Left ventricle myocardium inferior (tissue), 1 donor: ENCODE measurements at regions not wholly inside any gene's neighbourhood (a gene's known extent, or its start where the extent isn't known, plus 50 kb on each side); places are given as distances from the start of the nearest gene placed in this dataset.

ENCODE experiments used
- DNase-seq: peaks from one replicate; pipeline ENCODE4 v3.0.0-alpha.2; 2020
- H3K27ac ChIP-seq: fragments of 200-600 bp; replicated peaks from 2 replicates; pipeline ENCODE4 v1.8.0; 2021
- H3K27me3 ChIP-seq: fragments of 200-600 bp; 2 replicates; pipeline ENCODE4 v1.8.0; 2021; ENCODE audit warnings: low read depth
- H3K36me3 ChIP-seq: fragments of 200-600 bp; 2 replicates; pipeline ENCODE4 v1.8.0; 2021
- H3K4me1 ChIP-seq: fragments of 200-600 bp; 2 replicates; pipeline ENCODE4 v1.8.0; 2021
- H3K4me3 ChIP-seq: fragments of 200-600 bp; 2 replicates; pipeline ENCODE4 v1.8.0; 2021; ENCODE audit warnings: mild to moderate bottlenecking, moderate library complexity
- H3K9me3 ChIP-seq: fragments of 200-600 bp; replicated peaks from 2 replicates; pipeline ENCODE4 v1.8.0; 2021
- intact Hi-C: fragments of 100-400 bp; cut with micrococcal nuclease; formaldehyde crosslinking; loops from one replicate; pipeline ENCODE4 v1.11.0; 2022
- TF ChIP-seq, protein P1 (sequence below): fragments of 200-600 bp; IDR thresholded peaks from 2 replicates; pipeline ENCODE4 v1.8.0; 2021; ENCODE audit warnings: antibody characterized with exemption, mild to moderate bottlenecking, borderline replicate concordance
- donor health status: DM: no; HTN: yes; CAD: no; lungs with severe emphysema.

DNA sequence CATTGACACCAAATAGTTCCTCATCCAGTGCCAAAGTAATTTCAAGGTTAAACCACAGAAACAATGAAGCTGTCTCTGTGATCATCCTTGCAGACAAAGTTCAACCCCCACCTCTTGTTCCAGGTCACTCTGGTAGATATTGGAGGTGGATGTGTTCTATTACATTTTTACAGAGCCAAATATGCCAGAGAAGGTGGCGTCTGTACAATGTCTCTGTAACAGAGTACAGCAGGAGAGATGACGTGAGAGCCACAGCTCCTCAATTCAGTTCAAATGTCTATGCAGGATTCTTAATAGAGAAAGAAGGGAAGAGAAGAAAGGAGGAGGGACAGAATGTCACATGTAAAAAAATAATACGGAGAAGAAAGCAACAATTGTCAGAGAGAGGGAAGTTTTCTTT, 268.3 kb upstream of the OR4E1 start:
- Histone ChIP-seq H3K36me3 (no peaks in the 10 kb centered on the region), H3K27me3 (no peaks in the 10 kb centered on the region), H3K9me3 (no peaks in the 10 kb centered on the region), H3K4me1 (peaks cover 6% of the 10 kb centered on the region), H3K4me3 (no peak overlapping the region), H3K27ac (no peak overlapping the region)
- TF ChIP-seq, protein P1, sequence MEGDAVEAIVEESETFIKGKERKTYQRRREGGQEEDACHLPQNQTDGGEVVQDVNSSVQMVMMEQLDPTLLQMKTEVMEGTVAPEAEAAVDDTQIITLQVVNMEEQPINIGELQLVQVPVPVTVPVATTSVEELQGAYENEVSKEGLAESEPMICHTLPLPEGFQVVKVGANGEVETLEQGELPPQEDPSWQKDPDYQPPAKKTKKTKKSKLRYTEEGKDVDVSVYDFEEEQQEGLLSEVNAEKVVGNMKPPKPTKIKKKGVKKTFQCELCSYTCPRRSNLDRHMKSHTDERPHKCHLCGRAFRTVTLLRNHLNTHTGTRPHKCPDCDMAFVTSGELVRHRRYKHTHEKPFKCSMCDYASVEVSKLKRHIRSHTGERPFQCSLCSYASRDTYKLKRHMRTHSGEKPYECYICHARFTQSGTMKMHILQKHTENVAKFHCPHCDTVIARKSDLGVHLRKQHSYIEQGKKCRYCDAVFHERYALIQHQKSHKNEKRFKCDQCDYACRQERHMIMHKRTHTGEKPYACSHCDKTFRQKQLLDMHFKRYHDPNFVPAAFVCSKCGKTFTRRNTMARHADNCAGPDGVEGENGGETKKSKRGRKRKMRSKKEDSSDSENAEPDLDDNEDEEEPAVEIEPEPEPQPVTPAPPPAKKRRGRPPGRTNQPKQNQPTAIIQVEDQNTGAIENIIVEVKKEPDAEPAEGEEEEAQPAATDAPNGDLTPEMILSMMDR: no peak
- intact Hi-C loops: no loop called here
- DNase-seq: no peak

DNA sequence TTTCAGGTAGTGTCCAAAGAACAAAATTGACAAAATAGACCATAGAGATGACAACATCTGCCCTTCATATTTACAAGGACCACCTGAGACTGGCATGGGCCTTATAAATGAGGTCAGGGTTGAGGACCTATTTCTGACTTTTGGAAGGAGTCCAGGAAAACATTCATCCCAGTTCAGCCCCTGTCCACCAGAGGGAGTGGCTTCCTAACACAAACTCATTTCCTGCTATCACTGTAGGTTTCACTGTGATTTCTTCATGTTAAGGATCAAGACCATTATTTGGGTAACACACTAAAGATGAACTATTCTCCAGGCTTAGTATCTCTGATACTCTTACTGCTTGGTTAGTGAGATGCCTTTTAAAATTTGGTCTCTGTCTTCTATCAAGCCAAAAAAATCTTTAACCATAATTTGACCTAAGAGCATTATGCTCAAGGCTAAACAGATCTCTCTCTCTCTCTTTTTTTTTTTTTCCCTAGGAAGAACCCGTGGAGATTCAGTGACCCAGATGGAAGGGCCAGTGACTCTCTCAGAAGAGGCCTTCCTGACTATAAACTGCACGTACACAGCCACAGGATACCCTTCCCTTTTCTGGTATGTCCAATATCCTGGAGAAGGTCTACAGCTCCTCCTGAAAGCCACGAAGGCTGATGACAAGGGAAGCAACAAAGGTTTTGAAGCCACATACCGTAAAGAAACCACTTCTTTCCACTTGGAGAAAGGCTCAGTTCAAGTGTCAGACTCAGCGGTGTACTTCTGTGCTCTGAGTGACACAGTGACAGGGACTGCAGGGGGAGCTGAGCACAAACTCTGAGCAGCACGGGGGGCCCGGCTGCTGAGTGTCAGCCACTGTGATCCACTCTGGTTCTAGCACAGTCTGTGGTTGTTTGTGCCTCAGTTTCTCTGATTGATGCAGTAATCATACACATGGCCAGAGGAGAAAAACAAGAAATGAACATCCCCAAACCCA, 267.6 kb upstream of the OR4E1 start:
- DNase-seq: no peak
- Histone ChIP-seq H3K4me3 (no peak overlapping the region), H3K27me3 (no peaks in the 10 kb centered on the region), H3K4me1 (peaks cover 6% of the 10 kb centered on the region), H3K9me3 (no peaks in the 10 kb centered on the region), H3K27ac (peak overlapping the region; percentile 27), H3K36me3 (no peaks in the 10 kb centered on the region)
- TF ChIP-seq, protein P1: peak; percentile 49
- intact Hi-C loops: no loop called here

DNA sequence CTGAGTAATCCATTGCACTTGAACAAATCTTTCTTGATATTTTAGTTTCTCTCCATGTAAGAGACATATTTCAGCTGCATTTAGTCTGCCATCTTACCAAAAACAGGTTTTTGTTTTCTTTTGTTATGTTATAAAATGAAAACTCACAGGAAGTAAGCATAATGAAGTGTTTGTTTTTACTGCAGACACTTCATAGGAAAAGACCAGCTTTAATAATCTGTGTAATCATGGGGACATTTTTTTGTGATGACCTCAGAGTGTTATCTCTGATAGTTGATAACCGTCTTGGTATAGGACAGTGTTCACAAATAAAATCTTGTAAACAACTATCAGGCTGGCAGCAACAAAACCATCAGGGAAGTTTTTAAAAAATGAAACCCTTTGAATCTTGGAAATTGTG, 266.2 kb upstream of the OR4E1 start:
- Histone ChIP-seq H3K4me1 (peaks cover 6% of the 10 kb centered on the region), H3K9me3 (no peaks in the 10 kb centered on the region)
- intact Hi-C loops: no loop called here

DNA sequence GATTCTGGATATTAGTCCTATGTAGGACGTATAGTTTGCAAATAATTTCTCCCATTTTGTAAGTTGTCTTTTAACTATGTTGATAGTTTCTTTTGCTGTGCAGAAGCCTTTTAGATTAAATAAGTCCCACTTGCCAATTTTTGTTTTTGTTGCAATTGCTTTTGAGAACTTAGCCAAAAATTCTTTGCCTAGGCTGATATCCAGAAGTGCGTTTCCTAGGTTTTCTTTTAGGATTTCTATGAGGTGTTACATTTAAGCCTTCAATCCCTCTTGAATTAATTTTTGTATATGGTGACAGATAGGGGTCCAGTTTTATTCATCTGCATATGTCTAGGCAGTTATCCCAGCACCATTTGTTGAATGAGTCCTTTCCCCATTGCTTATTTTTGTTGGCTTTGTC, 264.4 kb upstream of the OR4E1 start:
- no peak for DNase-seq
- Histone ChIP-seq H3K27me3 (no peaks in the 10 kb centered on the region), H3K27ac (no peak overlapping the region), H3K36me3 (no peaks in the 10 kb centered on the region), H3K4me1 (peaks cover 6% of the 10 kb centered on the region), H3K9me3 (no peaks in the 10 kb centered on the region), H3K4me3 (no peak overlapping the region)
- TF ChIP-seq, protein P1: no peak
- intact Hi-C loops: no loop called here

More for the DNA sequence above, 266.2 kb upstream of the OR4E1 start:
- TF ChIP-seq, protein P1: no peak
- H3K27me3 ChIP-seq: no peaks in the 10 kb centered on the region
- no peak overlapping the region for H3K4me3 ChIP-seq
- no peaks in the 10 kb centered on the region for H3K36me3 ChIP-seq
- DNase-seq: no peak
- no peak overlapping the region for H3K27ac ChIP-seq

DNA sequence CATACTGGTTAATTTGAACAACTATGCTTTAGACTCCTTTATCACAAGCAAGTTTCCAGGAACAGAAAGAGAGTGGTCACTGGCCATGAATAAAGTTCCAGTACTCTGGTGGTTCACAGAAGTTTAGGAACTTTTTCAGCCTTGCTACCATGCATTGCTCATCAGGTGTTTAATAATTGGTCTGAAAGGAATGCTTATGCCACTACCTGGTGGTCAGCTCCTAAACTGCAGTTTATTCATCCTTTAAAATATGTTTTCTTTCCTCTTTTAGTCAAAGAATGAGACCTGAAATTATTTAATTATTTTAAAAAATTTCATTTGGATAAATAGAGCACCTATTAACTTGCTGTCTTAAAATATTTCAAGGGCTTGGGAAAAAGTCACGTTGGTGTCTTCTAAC, 260.1 kb upstream of the OR4E1 start:
- Histone ChIP-seq H3K27ac (no peak overlapping the region), H3K9me3 (no peaks in the 10 kb centered on the region), H3K4me1 (no peaks in the 10 kb centered on the region), H3K36me3 (no peaks in the 10 kb centered on the region), H3K4me3 (no peak overlapping the region), H3K27me3 (no peaks in the 10 kb centered on the region)
- TF ChIP-seq, protein P1: no peak
- DNase-seq: no peak
- intact Hi-C loops: no loop called here
